ENCODE measurements at regions not wholly inside any gene's neighbourhood (a gene's known extent, or its start where the extent isn't known, plus 50 kb on each side); places are given as distances from the start of the nearest gene placed in this dataset.

GRCh38 chr13:110788778-110789177 lies 75.3 kb downstream of the ING1 start:
- Histone ChIP-seq H3K9me3 (ENCODE audit: low read length) (peaks cover 10% of the 10 kb centered on the region; the same call in 1 of the 2 replicates), H3K9ac (ENCODE audit: insufficient read depth, low read depth, low read length) (no peak overlapping the region), H3K36me3 (replicated peaks in 1 of 2; ENCODE audit: control insufficient read depth in 1 of 2, insufficient read depth in 2 of 2, low read length in 2 of 2) (no peaks in the 10 kb centered on the region), H3K4me2 (ENCODE audit: low read depth, low read length) (no peak overlapping the region), H2AFZ (ENCODE audit: low read length) (no peak overlapping the region), H3K4me1 (ENCODE audit: insufficient read depth, low read length) (0 out of 2 replicates have a peak, but pooled peaks cover 4% of the 10 kb centered on the region), H3K27ac (ENCODE audit: extremely low read length, insufficient read depth, low read length) (no peak overlapping the region), H3K27me3 (ENCODE audit: control insufficient read depth in 1 of 2, insufficient read depth in 2 of 2, low read length in 2 of 2) (peaks cover 0 to 6% of the 10 kb centered on the region in 2 experiments; a peak in 1 of 5 replicates), H3K79me2 (ENCODE audit: insufficient read depth, low read length) (no peaks in the 10 kb centered on the region), H4K20me1 (ENCODE audit: insufficient read depth, low read length) (no peaks in the 10 kb centered on the region), H3K4me3 (replicated peaks in 1 of 3; ENCODE audit: insufficient read depth in 1 of 3, low read depth in 2 of 3, low read length in 3 of 3) (no peak overlapping the region)
- intact Hi-C loops (cut with micrococcal nuclease; ENCODE audit: unreplicated experiment) (no loop called here), in situ Hi-C loops (cut with HindIII; ENCODE audit: extremely low pct_ligation_motif_present, low pct_unique_long_range_greater_than_20kb) (no loop called here)
- ChIA-PET POLR2A (no interaction called here), CTCF (ENCODE audit: low intra/inter-chr PET ratio, low total read pairs) (no interaction called here)
- TF ChIP-seq RAD51 (IDR thresholded peaks at IDR 0.05; ENCODE audit: borderline replicate concordance) (no peak), JUNB (CRISPR knock-in tag; IDR thresholded peaks at IDR 0.05; ENCODE audit: borderline replicate concordance) (no peak), HMGXB3 (CRISPR knock-in tag; IDR thresholded peaks at IDR 0.05; ENCODE audit: borderline replicate concordance) (no peak), MLX (CRISPR knock-in tag; IDR thresholded peaks at IDR 0.05) (no peak), SIN3B (IDR thresholded peaks at IDR 0.05; ENCODE audit: low read length) (no peak), ZUFSP (CRISPR knock-in tag; IDR thresholded peaks at IDR 0.05; ENCODE audit: borderline replicate concordance) (no peak), SP2 (CRISPR knock-in tag; IDR thresholded peaks at IDR 0.05) (no peak), ZNF382 (CRISPR knock-in tag; IDR thresholded peaks at IDR 0.05; ENCODE audit: borderline replicate concordance) (no peak), POGK (CRISPR knock-in tag; conservative IDR thresholded peaks at IDR 0.05) (no peak), MNT (IDR thresholded peaks at IDR 0.05) (no peak), SRSF1 (optimal IDR thresholded peaks at IDR 0.05; ENCODE audit: low read depth, low read length) (no peak), MED8 (CRISPR knock-in tag; IDR thresholded peaks at IDR 0.05; ENCODE audit: insufficient replicate concordance) (no peak)
- no peak for FAIRE-seq
- BruUV-seq (replicated peaks) = no TSS peak
- ATAC-seq = no peak
- DNase-seq (ENCODE audit: low spot score) = no peak
- WGBS (ENCODE audit: low lambda C conversion rate) = 56% methylated on average over 14 of the region's 14 CpGs

All from HepG2 (cell line).